HS-27A (cell line): ENCODE measurements at regions not wholly inside any gene's neighbourhood (a gene's known extent, or its start where the extent isn't known, plus 50 kb on each side); places are given as distances from the start of the nearest gene placed in this dataset.

Experiments
- DNase-seq: peaks from one replicate; pipeline ENCODE4 v3.0.0-alpha.2; 2012; ENCODE audit warnings: low read depth, missing footprints

DNA sequence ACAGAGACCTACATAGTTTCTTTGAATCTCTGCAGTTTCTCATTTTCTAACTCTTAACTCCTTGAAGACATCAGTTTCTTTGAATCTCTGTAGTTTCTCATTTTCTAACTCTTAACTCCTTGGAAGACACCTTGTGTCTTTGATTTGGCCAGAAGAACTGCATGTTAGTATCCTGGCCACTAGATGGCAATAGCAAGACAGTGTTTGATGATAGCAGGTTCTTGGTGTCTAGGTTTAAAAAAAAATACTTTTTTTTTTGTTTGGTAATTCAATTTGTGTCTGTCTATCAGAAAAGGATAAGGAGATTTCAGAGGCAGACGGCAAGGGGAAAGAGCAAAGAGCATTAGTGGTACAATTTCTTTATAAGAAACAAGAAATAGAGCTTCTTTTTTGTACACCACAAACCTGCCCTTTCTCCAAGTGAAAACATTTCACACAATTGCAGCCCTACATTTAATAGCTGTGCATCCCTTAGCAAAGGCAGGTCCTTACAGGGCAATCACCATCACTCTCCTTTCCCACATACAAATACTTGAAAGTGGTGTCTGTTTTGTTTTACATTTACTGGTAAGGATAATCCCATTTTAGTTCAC lies 1324.9 kb upstream of the CDH8 start:
- DNase-seq = peak; percentile 20

GRCh38 chr16:63349961-63350360 lies 1313.7 kb upstream of the CDH8 start:
- no peak for DNase-seq

DNA sequence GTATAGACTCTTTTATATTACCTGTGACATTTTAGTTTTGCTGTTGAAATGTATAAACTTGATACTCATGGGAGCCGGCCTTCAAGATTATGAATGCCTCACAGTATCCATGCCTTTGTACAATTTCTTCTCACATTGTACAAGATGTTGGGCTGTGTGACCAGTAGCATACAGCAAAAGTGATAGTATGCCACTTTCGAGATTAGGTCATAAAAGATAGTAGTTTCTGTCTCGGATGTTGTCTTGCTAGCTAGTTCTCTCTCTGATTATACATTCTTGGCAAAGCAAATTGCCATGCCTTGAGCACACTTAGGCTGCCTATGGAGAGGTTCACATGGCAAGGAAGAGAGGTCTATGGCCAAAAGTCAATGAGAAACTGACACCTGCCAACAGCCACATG lies 1309.8 kb upstream of the CDH8 start:
- DNase-seq = no peak

DNA sequence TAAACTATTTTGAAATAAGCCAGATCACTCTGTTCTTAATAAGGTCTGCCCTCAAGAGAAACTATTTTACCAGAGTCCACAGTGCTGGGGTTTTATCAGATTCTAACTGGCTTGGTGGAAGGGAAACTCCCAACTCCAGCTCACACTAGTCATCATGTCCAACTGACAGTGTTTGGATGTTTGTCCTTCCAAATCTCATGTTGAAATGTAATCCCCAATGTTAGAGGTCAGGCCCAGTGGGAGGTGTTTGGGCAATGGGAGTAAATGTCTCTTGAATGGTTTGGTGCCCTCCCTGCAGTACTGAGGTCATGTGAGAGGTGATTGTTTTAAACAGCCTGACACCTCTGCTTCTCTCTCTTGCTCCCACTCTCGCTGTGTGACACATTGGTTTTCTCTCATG lies 1301.0 kb upstream of the CDH8 start:
- DNase-seq = no peak

GRCh38 chr16:63331111-63331510 lies 1294.9 kb upstream of the CDH8 start:
- no peak for DNase-seq

- no peak for DNase-seq
These were observed 1290.6 kb upstream of the CDH8 start for GRCh38 chr16:63326736-63327339.

GRCh38 chr16:63323722-63324705 lies 1287.8 kb upstream of the CDH8 start:
- DNase-seq = no peak

DNA sequence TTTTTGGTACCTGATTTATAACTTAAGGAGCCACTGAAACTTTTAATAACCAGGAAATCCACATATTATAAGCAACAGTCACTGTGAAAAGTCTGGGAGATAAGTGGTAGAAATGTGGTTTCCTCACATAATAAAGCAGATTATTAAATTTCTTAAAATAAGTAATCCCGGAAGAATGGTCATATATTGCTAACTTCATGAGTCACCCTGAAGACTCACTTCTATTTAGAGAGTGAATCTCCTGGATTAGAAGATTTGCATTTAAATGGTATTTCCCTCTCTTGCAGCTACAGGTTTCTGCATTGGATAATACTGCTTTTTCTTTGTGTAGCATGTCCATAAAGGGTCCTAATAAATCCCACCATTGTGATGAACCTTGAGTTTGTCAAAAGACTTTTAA lies 1286.8 kb upstream of the CDH8 start:
- DNase-seq = no peak

GRCh38 chr16:63315229-63315628 lies 1279.0 kb upstream of the CDH8 start:
- no peak for DNase-seq

GRCh38 chr16:63312346-63312745 lies 1276.1 kb upstream of the CDH8 start:
- DNase-seq = no peak

DNA sequence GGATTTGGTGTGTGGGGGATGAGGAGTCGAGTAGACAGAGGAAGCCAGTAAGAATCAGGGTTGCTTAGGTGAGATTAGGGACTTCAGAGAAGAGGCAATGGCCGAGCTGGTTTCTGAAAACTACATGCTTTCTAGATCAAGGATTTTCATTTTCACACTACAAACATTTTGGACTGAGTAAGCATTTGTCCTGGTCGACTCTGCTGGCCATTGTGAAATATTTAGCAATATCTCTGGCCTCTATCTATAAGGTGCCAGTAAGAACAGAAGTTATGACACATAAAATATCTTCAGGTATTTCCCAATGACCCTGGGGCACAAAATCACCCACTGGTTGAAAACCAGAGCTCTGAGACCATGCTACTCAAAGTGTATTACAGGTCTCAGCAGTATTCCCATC lies 1275.1 kb upstream of the CDH8 start:
- no peak for DNase-seq

GRCh38 chr16:63302811-63303210 lies 1266.6 kb upstream of the CDH8 start:
- no peak for DNase-seq

DNA sequence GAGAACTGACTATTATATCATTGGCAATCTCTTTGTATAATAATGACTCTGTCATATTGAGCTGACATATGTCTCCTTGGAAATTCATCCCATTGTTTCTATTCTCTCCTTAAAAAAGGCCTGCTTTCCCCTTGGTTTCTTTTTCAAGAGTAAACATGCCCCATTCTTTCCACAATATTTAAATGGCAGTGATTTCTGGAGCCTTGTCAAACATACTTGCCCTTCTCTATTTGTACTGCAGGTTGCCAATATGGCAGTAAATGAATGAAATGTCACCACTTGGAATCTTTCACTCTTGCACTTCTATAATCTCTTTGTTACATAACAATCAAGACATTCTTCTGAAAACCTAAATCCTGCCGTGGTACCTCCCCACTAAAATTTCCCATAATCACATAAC lies 1265.1 kb upstream of the CDH8 start:
- no peak for DNase-seq

GRCh38 chr16:63298993-63299392 lies 1262.8 kb upstream of the CDH8 start:
- DNase-seq = no peak

GRCh38 chr16:63292036-63292435 lies 1255.8 kb upstream of the CDH8 start:
- no peak for DNase-seq

DNA sequence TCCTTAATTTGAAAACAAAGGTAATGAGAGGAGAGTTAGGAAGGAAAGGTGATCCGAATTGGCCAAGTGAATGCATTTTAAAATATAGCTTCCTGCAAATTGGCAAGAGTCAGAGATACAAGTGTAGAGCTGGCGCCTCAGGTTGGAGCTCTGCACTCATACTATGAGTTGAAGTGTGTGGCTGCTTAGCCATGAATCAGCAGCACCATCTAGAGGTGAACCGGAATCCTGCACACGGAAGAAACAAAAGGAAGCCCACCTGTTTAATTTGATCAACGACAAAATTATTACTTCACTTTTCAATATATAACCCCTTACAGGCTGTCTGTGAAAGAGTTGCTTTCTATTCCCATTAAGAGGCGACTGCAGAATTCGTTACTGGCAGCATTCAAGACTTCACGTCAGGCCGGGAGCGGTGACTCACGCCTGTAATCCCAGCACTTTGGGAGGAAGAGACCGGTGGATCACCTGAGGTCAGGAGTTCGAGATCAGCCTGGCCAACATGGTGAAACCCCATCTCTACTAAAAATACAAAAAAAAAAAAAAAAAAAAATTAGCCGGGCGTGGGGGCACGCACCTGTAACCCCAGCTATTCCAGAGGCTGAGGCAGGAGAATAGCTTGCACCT lies 1253.7 kb upstream of the CDH8 start:
- DNase-seq = no peak

DNA sequence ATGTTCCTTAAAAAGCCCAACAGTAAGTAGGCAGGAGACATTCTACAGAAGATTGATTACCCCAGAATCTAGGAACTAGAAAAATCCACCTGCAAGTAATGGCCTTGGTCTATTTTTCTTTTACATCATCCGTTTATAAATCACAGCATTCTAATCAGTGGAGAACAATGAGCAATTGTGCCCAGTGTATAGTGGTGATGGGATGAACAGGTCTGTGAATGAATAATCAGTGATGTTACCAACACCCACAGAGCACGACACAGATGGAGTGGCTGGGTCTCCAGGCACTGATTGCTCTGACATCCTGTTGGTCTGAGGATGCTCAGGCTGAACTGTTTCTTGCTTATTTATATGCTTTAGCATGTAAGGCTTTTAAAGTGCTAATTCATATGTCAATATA lies 1251.2 kb upstream of the CDH8 start:
- no peak for DNase-seq

- no peak for DNase-seq
These were observed 1247.5 kb upstream of the CDH8 start for GRCh38 chr16:63283721-63284120.

- no peak for DNase-seq
These were observed 1208.4 kb upstream of the CDH8 start for GRCh38 chr16:63244631-63245030.

DNA sequence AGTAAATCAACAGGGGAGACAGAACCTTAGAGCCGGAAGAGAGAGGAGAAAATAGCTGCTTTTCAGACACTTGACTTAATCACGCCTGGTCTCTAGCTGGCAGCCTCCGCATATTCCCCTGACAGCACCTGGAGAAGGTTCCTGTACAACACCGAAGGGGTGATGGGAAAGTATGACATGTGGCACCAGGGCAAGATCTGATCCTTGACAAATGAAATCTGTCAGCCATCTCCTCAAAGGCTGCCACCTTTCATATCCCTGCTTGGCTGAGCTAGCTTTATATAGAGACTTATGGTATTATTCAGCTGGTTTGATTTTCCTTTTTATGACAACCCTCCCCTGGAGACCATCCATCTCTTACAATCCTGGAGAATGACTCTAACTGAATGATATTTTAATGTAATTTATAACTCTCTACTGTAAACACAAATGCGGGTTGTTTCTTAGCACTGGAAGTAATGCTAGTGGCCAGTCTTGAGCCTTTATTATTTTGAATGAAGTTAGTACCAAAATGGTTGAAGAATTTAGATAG lies 1205.3 kb upstream of the CDH8 start:
- DNase-seq = no peak

DNA sequence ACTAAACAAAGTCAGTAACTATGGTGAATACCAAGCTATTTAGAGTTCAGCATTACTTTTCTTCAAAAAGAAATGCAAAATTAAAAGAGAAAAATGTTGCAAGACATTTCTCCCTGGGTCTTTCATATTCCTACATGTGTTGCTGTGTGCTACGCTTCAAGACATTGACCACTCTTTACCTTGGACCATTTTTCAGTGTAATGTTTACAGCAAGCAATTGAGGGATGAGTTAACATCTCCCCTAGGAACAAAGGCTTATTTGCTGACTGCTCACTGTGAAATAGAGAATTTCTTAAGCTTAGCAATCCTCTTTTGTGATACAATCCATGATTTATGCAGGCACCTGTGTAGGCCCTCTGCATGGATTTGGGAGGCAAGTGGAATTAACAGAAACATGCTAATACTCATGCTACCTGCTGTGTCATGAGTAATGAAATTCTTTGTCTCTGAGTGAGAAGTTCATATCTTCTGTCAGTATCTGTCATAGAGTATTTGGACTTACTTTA lies 1202.9 kb upstream of the CDH8 start:
- no peak for DNase-seq

GRCh38 chr16:63230421-63231040 lies 1194.3 kb upstream of the CDH8 start:
- DNase-seq = no peak
